ENCODE measurements at regions not wholly inside any gene's neighbourhood (a gene's known extent, or its start where the extent isn't known, plus 50 kb on each side); places are given as distances from the start of the nearest gene placed in this dataset.

DNA sequence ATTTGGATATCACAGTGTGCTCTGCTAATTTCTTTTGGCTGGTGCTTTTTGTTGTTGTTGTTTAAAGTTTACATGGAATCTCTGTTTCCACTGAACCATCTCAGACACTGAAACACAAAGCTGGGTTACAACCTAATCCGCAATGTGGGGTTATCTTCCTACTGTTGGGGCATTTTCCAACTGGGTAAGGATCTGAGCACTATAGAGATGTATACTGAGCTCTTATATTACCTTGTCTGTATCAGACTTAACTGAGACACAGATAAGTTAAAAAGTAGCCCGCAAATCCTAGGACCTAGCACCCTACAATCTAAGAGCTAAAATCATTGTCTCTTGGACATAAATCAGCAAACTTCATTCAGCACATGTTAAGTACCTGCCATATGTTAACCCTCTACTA lies 169.2 kb downstream of the LTN1 start:
- Histone ChIP-seq H3K4ac (ENCODE audit: low read depth in 1 of 2, low read length in 2 of 2) (no peak overlapping the region), H4K91ac (ENCODE audit: low read length) (no peak overlapping the region), H2BK15ac (ENCODE audit: low read depth, poor library complexity, severe bottlenecking) (no peak overlapping the region), H3K18ac (ENCODE audit: low read depth in 1 of 2, low read length in 2 of 2) (no peak overlapping the region), H3K4me1 (ENCODE audit: control insufficient read depth, insufficient read depth, low read depth, low read length) (no peaks in the 10 kb centered on the region), H2AK5ac (ENCODE audit: low read length, severe bottlenecking) (no peak overlapping the region), H2AFZ (ENCODE audit: low read depth, low read length) (no peak overlapping the region), H3K14ac (ENCODE audit: low read length in 2 of 2) (no peak overlapping the region), H2BK5ac (ENCODE audit: low read depth, low read length, poor library complexity, severe bottlenecking) (no peak overlapping the region), H3K36me3 (ENCODE audit: control insufficient read depth in 1 of 2, insufficient read depth in 2 of 2, low read depth in 1 of 2, low read length in 2 of 2) (no peaks in the 10 kb centered on the region), H3K27ac (ENCODE audit: low read length, poor library complexity, severe bottlenecking) (no peak overlapping the region), H3K23ac (ENCODE audit: low read length in 2 of 2) (no peak overlapping the region), H2BK120ac (ENCODE audit: low read depth, low read length) (no peak overlapping the region), H3K79me1 (replicated peaks; ENCODE audit: low read length, poor library complexity, severe bottlenecking) (no peaks in the 10 kb centered on the region), H3K4me3 (ENCODE audit: insufficient read depth in 1 of 2, low read depth in 1 of 2, low read length in 2 of 2) (no peak overlapping the region), H3K9ac (ENCODE audit: low read length) (no peak overlapping the region), H3K9me3 (ENCODE audit: control insufficient read depth, low read length) (no peaks in the 10 kb centered on the region), H2BK12ac (ENCODE audit: low read length in 2 of 2) (no peak overlapping the region), H4K8ac (ENCODE audit: low read length) (no peak overlapping the region), H3K27me3 (ENCODE audit: control insufficient read depth in 1 of 2, insufficient read depth in 1 of 2, low read length in 2 of 2) (no peaks in the 10 kb centered on the region), H3K4me2 (ENCODE audit: low read length, poor library complexity, severe bottlenecking) (no peak overlapping the region)
- 100% methylated on average over 1 of the region's 2 CpGs for WGBS
- DNase-seq: no peak

DNA sequence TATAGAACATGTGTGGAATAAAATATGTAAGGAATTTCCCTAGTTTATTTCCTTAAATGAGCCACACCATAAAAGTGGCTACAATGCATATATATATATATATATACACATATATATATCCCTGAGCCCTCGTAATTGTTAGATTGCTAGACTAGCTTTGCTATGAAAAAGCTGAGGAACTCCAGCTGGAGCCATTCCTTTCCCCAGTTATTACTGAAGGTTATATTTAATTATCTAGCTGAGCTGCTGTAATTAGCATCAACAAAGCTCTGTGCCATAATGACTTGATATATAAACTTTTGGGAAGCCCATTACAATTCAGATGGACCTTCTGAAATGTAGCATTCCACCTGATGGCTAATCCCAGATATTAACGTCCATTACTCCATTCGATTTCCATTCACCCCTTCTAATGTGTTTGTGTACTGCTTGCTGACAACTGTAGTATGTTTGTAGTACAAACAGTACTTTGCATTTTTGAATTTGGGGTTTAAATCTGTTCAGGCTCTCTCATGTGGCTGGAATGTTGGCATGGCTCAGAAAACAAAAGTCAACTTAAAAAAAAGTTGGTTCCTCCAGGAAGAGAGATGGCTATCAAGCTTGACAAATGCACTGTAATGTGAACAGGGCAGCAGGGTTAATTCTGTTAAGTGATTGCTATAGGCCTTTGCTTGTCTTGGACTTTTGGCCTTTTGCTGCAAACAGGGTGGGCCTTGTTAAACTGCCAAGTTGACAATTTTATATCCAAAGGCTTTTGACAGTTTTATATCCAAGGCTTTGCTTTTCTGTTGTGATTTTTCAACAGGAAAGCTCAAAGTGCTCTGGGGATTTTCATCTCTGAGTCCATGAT lies 170.0 kb downstream of the LTN1 start:
- WGBS: 62% methylated on average over 2 of the region's 3 CpGs
- H3K4ac ChIP-seq (ENCODE audit: low read depth in 1 of 2, low read length in 2 of 2): no peak overlapping the region
- H3K27ac ChIP-seq (ENCODE audit: low read length, poor library complexity, severe bottlenecking): no peak overlapping the region
- no peak overlapping the region for H3K18ac ChIP-seq (ENCODE audit: low read depth in 1 of 2, low read length in 2 of 2)
- H2BK12ac ChIP-seq (ENCODE audit: low read length in 2 of 2): no peak overlapping the region
- H3K23ac ChIP-seq (ENCODE audit: low read length in 2 of 2): no peak overlapping the region
- H3K9ac ChIP-seq (ENCODE audit: low read length): no peak overlapping the region
- no peak overlapping the region for H2BK120ac ChIP-seq (ENCODE audit: low read depth, low read length)
- H3K14ac ChIP-seq (ENCODE audit: low read length in 2 of 2): no peak overlapping the region
- H3K36me3 ChIP-seq (ENCODE audit: control insufficient read depth in 1 of 2, insufficient read depth in 2 of 2, low read depth in 1 of 2, low read length in 2 of 2): no peaks in the 10 kb centered on the region
- DNase-seq: no peak
- H4K91ac ChIP-seq (ENCODE audit: low read length): no peak overlapping the region
- H3K4me1 ChIP-seq (ENCODE audit: control insufficient read depth, insufficient read depth, low read depth, low read length): no peaks in the 10 kb centered on the region
- no peak overlapping the region for H2AFZ ChIP-seq (ENCODE audit: low read depth, low read length)
- no peaks in the 10 kb centered on the region for H3K9me3 ChIP-seq (ENCODE audit: control insufficient read depth, low read length)
- H2AK5ac ChIP-seq (ENCODE audit: low read length, severe bottlenecking): no peak overlapping the region
- H3K27me3 ChIP-seq (ENCODE audit: control insufficient read depth in 1 of 2, insufficient read depth in 1 of 2, low read length in 2 of 2): no peaks in the 10 kb centered on the region
- H2BK15ac ChIP-seq (ENCODE audit: low read depth, poor library complexity, severe bottlenecking): no peak overlapping the region
- no peak overlapping the region for H4K8ac ChIP-seq (ENCODE audit: low read length)
- H2BK5ac ChIP-seq (ENCODE audit: low read depth, low read length, poor library complexity, severe bottlenecking): no peak overlapping the region
- H3K4me2 ChIP-seq (ENCODE audit: low read length, poor library complexity, severe bottlenecking): no peak overlapping the region
- H3K79me1 ChIP-seq (replicated peaks; ENCODE audit: low read length, poor library complexity, severe bottlenecking): no peaks in the 10 kb centered on the region
- no peak overlapping the region for H3K4me3 ChIP-seq (ENCODE audit: insufficient read depth in 1 of 2, low read depth in 1 of 2, low read length in 2 of 2)

DNA sequence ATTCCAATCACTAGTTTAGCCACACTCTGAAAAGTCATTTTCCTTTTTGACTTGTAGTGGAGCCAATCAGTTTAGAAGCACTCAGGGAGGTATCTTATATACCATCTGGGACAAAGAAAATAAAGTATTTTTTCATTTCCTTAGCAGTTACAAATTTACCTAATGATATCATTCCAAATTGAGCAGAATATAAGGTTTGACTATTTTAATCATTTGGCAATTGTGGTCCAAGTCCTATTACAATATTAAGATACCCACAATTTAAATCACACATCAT lies 170.6 kb downstream of the LTN1 start:
- Histone ChIP-seq H2AK5ac (ENCODE audit: low read length, severe bottlenecking) (no peak overlapping the region), H2AFZ (ENCODE audit: low read depth, low read length) (no peak overlapping the region), H3K14ac (ENCODE audit: low read length in 2 of 2) (no peak overlapping the region), H3K27ac (ENCODE audit: low read length, poor library complexity, severe bottlenecking) (no peak overlapping the region), H3K23ac (ENCODE audit: low read length in 2 of 2) (no peak overlapping the region), H3K4me3 (ENCODE audit: insufficient read depth in 1 of 2, low read depth in 1 of 2, low read length in 2 of 2) (no peak overlapping the region), H3K4me2 (ENCODE audit: low read length, poor library complexity, severe bottlenecking) (no peak overlapping the region), H3K4me1 (ENCODE audit: control insufficient read depth, insufficient read depth, low read depth, low read length) (no peaks in the 10 kb centered on the region), H4K8ac (ENCODE audit: low read length) (no peak overlapping the region), H3K18ac (ENCODE audit: low read depth in 1 of 2, low read length in 2 of 2) (no peak overlapping the region), H3K4ac (ENCODE audit: low read depth in 1 of 2, low read length in 2 of 2) (no peak overlapping the region), H3K36me3 (ENCODE audit: control insufficient read depth in 1 of 2, insufficient read depth in 2 of 2, low read depth in 1 of 2, low read length in 2 of 2) (no peaks in the 10 kb centered on the region), H2BK12ac (ENCODE audit: low read length in 2 of 2) (no peak overlapping the region), H3K79me1 (replicated peaks; ENCODE audit: low read length, poor library complexity, severe bottlenecking) (no peaks in the 10 kb centered on the region), H3K9me3 (ENCODE audit: control insufficient read depth, low read length) (no peaks in the 10 kb centered on the region), H4K91ac (ENCODE audit: low read length) (no peak overlapping the region), H3K9ac (ENCODE audit: low read length) (no peak overlapping the region), H3K27me3 (ENCODE audit: control insufficient read depth in 1 of 2, insufficient read depth in 1 of 2, low read length in 2 of 2) (no peaks in the 10 kb centered on the region), H2BK120ac (ENCODE audit: low read depth, low read length) (no peak overlapping the region), H2BK15ac (ENCODE audit: low read depth, poor library complexity, severe bottlenecking) (no peak overlapping the region), H2BK5ac (ENCODE audit: low read depth, low read length, poor library complexity, severe bottlenecking) (no peak overlapping the region)
- no peak for DNase-seq

DNA sequence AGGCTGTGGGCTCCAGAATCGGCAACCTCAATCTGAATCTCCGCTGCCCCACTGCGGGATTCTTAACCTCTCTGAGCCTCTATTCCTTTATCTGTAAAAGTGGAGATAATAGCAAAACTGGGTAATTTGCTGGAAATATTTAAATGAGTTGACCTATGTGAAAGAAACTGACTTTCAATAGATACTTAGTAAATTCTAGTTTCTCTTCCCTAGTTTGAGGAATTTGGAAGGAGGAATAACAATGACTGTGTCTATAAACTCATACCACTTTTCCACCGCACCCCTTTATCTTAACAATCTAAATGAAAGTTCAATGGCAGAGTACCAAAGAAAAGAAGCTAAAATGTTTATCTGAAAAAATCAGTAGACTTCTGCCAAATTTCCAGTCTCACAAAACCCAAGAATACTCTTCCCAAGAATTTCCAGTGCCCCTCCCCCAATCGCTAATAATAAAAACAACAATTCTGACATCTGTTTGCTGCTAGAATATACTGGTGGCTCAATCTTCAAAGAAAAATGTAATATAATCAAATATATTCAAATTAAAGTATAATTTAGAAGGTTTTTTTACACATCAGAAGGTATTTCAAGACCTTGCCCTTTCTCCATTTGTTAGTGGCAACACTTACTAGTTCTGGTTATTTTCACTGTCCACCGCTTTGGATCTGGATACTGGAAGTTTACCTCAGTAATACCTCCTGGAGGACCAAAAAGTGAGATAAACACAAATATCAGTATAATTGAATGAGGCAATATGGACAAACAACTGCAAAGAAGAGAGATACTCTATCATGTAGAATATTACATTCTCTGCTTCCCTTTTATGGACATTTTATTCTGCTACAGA lies 171.2 kb downstream of the LTN1 start:
- H4K91ac ChIP-seq (ENCODE audit: low read length): no peak overlapping the region
- H3K4me2 ChIP-seq (ENCODE audit: low read length, poor library complexity, severe bottlenecking): no peak overlapping the region
- no peak overlapping the region for H2BK120ac ChIP-seq (ENCODE audit: low read depth, low read length)
- no peak overlapping the region for H3K14ac ChIP-seq (ENCODE audit: low read length in 2 of 2)
- no peak overlapping the region for H2BK5ac ChIP-seq (ENCODE audit: low read depth, low read length, poor library complexity, severe bottlenecking)
- no peak overlapping the region for H2AK5ac ChIP-seq (ENCODE audit: low read length, severe bottlenecking)
- H3K18ac ChIP-seq (ENCODE audit: low read depth in 1 of 2, low read length in 2 of 2): no peak overlapping the region
- H2BK15ac ChIP-seq (ENCODE audit: low read depth, poor library complexity, severe bottlenecking): no peak overlapping the region
- no peak overlapping the region for H3K4ac ChIP-seq (ENCODE audit: low read depth in 1 of 2, low read length in 2 of 2)
- no peak overlapping the region for H3K23ac ChIP-seq (ENCODE audit: low read length in 2 of 2)
- 90% methylated on average over 1 of the region's 6 CpGs for WGBS
- no peaks in the 10 kb centered on the region for H3K79me1 ChIP-seq (replicated peaks; ENCODE audit: low read length, poor library complexity, severe bottlenecking)
- DNase-seq: no peak
- H2AFZ ChIP-seq (ENCODE audit: low read depth, low read length): no peak overlapping the region
- no peaks in the 10 kb centered on the region for H3K36me3 ChIP-seq (ENCODE audit: control insufficient read depth in 1 of 2, insufficient read depth in 2 of 2, low read depth in 1 of 2, low read length in 2 of 2)
- no peaks in the 10 kb centered on the region for H3K27me3 ChIP-seq (ENCODE audit: control insufficient read depth in 1 of 2, insufficient read depth in 1 of 2, low read length in 2 of 2)
- H3K4me1 ChIP-seq (ENCODE audit: control insufficient read depth, insufficient read depth, low read depth, low read length): no peaks in the 10 kb centered on the region
- H3K27ac ChIP-seq (ENCODE audit: low read length, poor library complexity, severe bottlenecking): no peak overlapping the region
- no peak overlapping the region for H3K9ac ChIP-seq (ENCODE audit: low read length)
- H2BK12ac ChIP-seq (ENCODE audit: low read length in 2 of 2): no peak overlapping the region
- H3K9me3 ChIP-seq (ENCODE audit: control insufficient read depth, low read length): no peaks in the 10 kb centered on the region
- H3K4me3 ChIP-seq (ENCODE audit: insufficient read depth in 1 of 2, low read depth in 1 of 2, low read length in 2 of 2): no peak overlapping the region
- no peak overlapping the region for H4K8ac ChIP-seq (ENCODE audit: low read length)
